H1 (cell line): ENCODE measurements at regions not wholly inside any gene's neighbourhood (a gene's known extent, or its start where the extent isn't known, plus 50 kb on each side); places are given as distances from the start of the nearest gene placed in this dataset.

Experiments used
- CTCF ChIA-PET: fragments of 300-600 bp; sonication (Branson Sonifier 250); formaldehyde crosslinking; loops from one replicate; lab custom pipeline; 2021; ENCODE audit not compliant: partially characterized antibody; lab: Charles Lee
- POLR2A ChIA-PET: fragments of 300-600 bp; sonication (Branson Sonifier 250); formaldehyde crosslinking; loops from one replicate; lab custom pipeline; 2021; ENCODE audit warnings: inconsistent platforms; ENCODE audit not compliant: partially characterized antibody; lab: Charles Lee
- DNase-seq, 2 experiments: peaks; one replicate each; pipeline versions ENCODE4 v3.0.0 to v3.0.0-alpha.2; 2010 to 2022; ENCODE audit warnings: low spot score in 2 of 2, low read depth in 1 of 2, mixed read lengths in 1 of 2
- FAIRE-seq: peaks from 2 replicates; lab custom pipeline; 2011; peaks lifted over from hg19 to GRCh38; lab: Jason Lieb, UNC
- H2AFZ ChIP-seq: 2 replicates; pipeline ENCODE4 v1.8.1; 2012; ENCODE audit warnings: low read length, inconsistent platforms
- H2AK5ac ChIP-seq: 2 replicates; pipeline ENCODE4 v1.6.1; 2013; ENCODE audit warnings: low read depth, low read length
- H2BK120ac ChIP-seq: replicated peaks from 2 replicates; pipeline ENCODE3; 2013; ENCODE audit warnings: low read depth, low read length, inconsistent platforms
- H2BK12ac ChIP-seq: 2 replicates; pipeline ENCODE4 v1.6.1; 2013; ENCODE audit warnings: low read depth, low read length
- H2BK15ac ChIP-seq: 2 replicates; pipeline ENCODE4 v1.6.1; 2013; ENCODE audit warnings: low read length
- H2BK20ac ChIP-seq: 2 replicates; pipeline ENCODE4 v1.6.1; 2013; ENCODE audit warnings: low read length
- H2BK5ac ChIP-seq: 2 replicates; pipeline ENCODE4 v1.6.1; 2013; ENCODE audit warnings: low read depth, low read length
- H3K14ac ChIP-seq: 2 replicates; pipeline ENCODE4 v1.6.1; 2013; ENCODE audit warnings: inconsistent platforms; ENCODE audit not compliant: insufficient read length
- H3K18ac ChIP-seq: 2 replicates; pipeline ENCODE4 v1.6.1; 2013; ENCODE audit warnings: low read length; ENCODE audit errors: extremely low read depth
- H3K23ac ChIP-seq: 2 replicates; pipeline ENCODE4 v1.6.1; 2013; ENCODE audit warnings: inconsistent platforms; ENCODE audit not compliant: insufficient read length
- H3K23me2 ChIP-seq: 2 replicates; pipeline ENCODE4 v1.6.1; 2013; ENCODE audit warnings: low read depth, low read length
- H3K27ac ChIP-seq: 2 replicates; pipeline ENCODE4 v1.6.1; 2011; ENCODE audit warnings: low read depth, low read length, inconsistent platforms
- H3K27me3 ChIP-seq, 4 experiments: replicated peaks in 1 of 4; 1 replicate in 1 of 4; 2 replicates in 3 of 4; pipeline versions ENCODE4 v1.6.1 to v1.8.1; 2011 to 2013; ENCODE audit warnings: low read length in 3 of 4, mild to moderate bottlenecking in 3 of 4, inconsistent platforms in 2 of 4, mixed read lengths in 2 of 4, moderate library complexity in 1 of 4; ENCODE audit not compliant: control insufficient read depth in 3 of 4, insufficient read depth in 3 of 4; ENCODE audit errors: extremely low read depth in 1 of 4
- H3K36me3 ChIP-seq, 4 experiments: 2 replicates each; pipeline versions ENCODE4 v1.6.1 to v1.8.1; 2011 to 2013; ENCODE audit warnings: mild to moderate bottlenecking in 4 of 4, low read length in 3 of 4, moderate library complexity in 2 of 4, control low read depth in 1 of 4, inconsistent platforms in 1 of 4; ENCODE audit not compliant: insufficient read depth in 4 of 4, control insufficient read depth in 2 of 4
- H3K4ac ChIP-seq: replicated peaks from 2 replicates; pipeline ENCODE3; 2013; ENCODE audit warnings: low read length, low read depth, mixed read lengths, inconsistent platforms; ENCODE audit not compliant: insufficient read length
- H3K4me1 ChIP-seq, 4 experiments: replicated peaks in 1 of 4; 1 replicate in 1 of 4; 2 replicates in 3 of 4; pipeline versions ENCODE4 v1.6.1 to v1.8.1; 2011 to 2013; ENCODE audit warnings: low read length in 3 of 4, inconsistent platforms in 2 of 4, mixed read lengths in 1 of 4; ENCODE audit not compliant: insufficient read depth in 4 of 4, control insufficient read depth in 3 of 4
- H3K4me2 ChIP-seq, 2 experiments: 2 replicates each; pipeline versions ENCODE4 v1.6.1 to v1.8.1; 2011 to 2013; ENCODE audit warnings: low read depth in 2 of 2, low read length in 2 of 2, control low read depth in 1 of 2, inconsistent platforms in 1 of 2, mild to moderate bottlenecking in 1 of 2; ENCODE audit not compliant: insufficient read depth in 1 of 2
- H3K4me3 ChIP-seq, 4 experiments: fragments of 200-600, 300-600 bp in 1 of 4; sonication (generic), shearing (Covaris generic), sonication (Bioruptor Twin) in 1 of 4; 2 replicates each; pipeline versions ENCODE4 v1.5.1 to v1.8.1; 2011 to 2016; ENCODE audit warnings: low read length in 4 of 4, low read depth in 3 of 4, control low read depth in 2 of 4, inconsistent platforms in 2 of 4, mild to moderate bottlenecking in 2 of 4, mixed read lengths in 1 of 4, moderate library complexity in 1 of 4; ENCODE audit not compliant: insufficient read depth in 2 of 4; ENCODE audit errors: extremely low read depth in 1 of 4
- H3K56ac ChIP-seq: replicated peaks from 2 replicates; pipeline ENCODE3; 2013; ENCODE audit warnings: low read depth, mild to moderate bottlenecking, mixed read lengths, low read length, inconsistent platforms; ENCODE audit not compliant: insufficient read length
- H3K79me1 ChIP-seq: 2 replicates; pipeline ENCODE4 v1.6.1; 2013; ENCODE audit warnings: low read depth, low read length, control low read depth
- H3K79me2 ChIP-seq, 2 experiments: 2 replicates each; pipeline versions ENCODE4 v1.6.1 to v1.8.1; 2012 to 2013; ENCODE audit warnings: low read length in 2 of 2, mild to moderate bottlenecking in 2 of 2, inconsistent platforms in 1 of 2; ENCODE audit not compliant: insufficient read depth in 2 of 2, control insufficient read depth in 1 of 2
- H3K9ac ChIP-seq, 4 experiments: replicated peaks in 1 of 4; 1 replicate in 1 of 4; 2 replicates in 3 of 4; pipeline versions ENCODE4 v1.6.1 to v1.8.1; 2011 to 2013; ENCODE audit warnings: low read depth in 3 of 4, low read length in 3 of 4, control low read depth in 2 of 4, mild to moderate bottlenecking in 2 of 4, moderate library complexity in 2 of 4, inconsistent platforms in 1 of 4; ENCODE audit errors: extremely low read depth in 1 of 4
- H3K9me3 ChIP-seq, 2 experiments: 2 replicates each; pipeline versions ENCODE4 v1.6.1 to v1.8.1; 2012 to 2013; ENCODE audit warnings: mild to moderate bottlenecking in 2 of 2, moderate library complexity in 2 of 2, control low read depth in 1 of 2, inconsistent platforms in 1 of 2, low read depth in 1 of 2, low read length in 1 of 2, mixed read lengths in 1 of 2; ENCODE audit not compliant: insufficient read depth in 2 of 2
- H4K20me1 ChIP-seq, 2 experiments: replicated peaks in 1 of 2; 2 replicates each; pipeline versions ENCODE3 to v1.8.1; 2011 to 2013; ENCODE audit warnings: inconsistent platforms in 2 of 2, low read length in 2 of 2, mild to moderate bottlenecking in 1 of 2; ENCODE audit not compliant: insufficient read depth in 2 of 2, control insufficient read depth in 1 of 2
- H4K5ac ChIP-seq: 2 replicates; pipeline ENCODE4 v1.6.1; 2013; ENCODE audit warnings: low read length, low read depth, mixed read lengths, inconsistent platforms; ENCODE audit not compliant: insufficient read length
- H4K8ac ChIP-seq: 2 replicates; pipeline ENCODE4 v1.8.0; 2013; ENCODE audit warnings: mild to moderate bottlenecking, moderate library complexity, low read length, inconsistent platforms; ENCODE audit not compliant: insufficient read depth; ENCODE audit errors: extremely low read depth
- H4K91ac ChIP-seq: replicated peaks from 2 replicates; pipeline ENCODE3; 2013; ENCODE audit warnings: low read length, mixed read lengths, inconsistent platforms; ENCODE audit not compliant: insufficient read length
- CEBPB ChIP-seq: IDR thresholded peaks from 2 replicates; pipeline ENCODE4 v1.6.1; 2012; ENCODE audit warnings: low read depth, low read length
- NRF1 ChIP-seq: IDR thresholded peaks from 2 replicates; pipeline ENCODE4 v1.6.1; 2011; ENCODE audit warnings: mild to moderate bottlenecking, low read depth, low read length, improper control_type of control experiment
- RAD21 ChIP-seq, 2 experiments: IDR thresholded peaks in 1 of 2; conservative IDR thresholded peaks in 1 of 2; 2 replicates each; pipeline ENCODE4 v1.6.1; 2011; ENCODE audit warnings: low read depth in 2 of 2, low read length in 2 of 2, improper control_type of control experiment in 1 of 2, inconsistent platforms in 1 of 2, mild to moderate bottlenecking in 1 of 2, moderate library complexity in 1 of 2
- WGBS, 2 experiments: shearing (Covaris generic) in 1 of 2; methylation state at CpG; one replicate each; pipeline versions ENCODE4 v1.1.6 to v1.1.7; 2013 to 2015; ENCODE audit warnings: low lambda C conversion rate in 2 of 2, mixed read lengths in 2 of 2, inconsistent platforms in 1 of 2, low coverage in 1 of 2, missing lambda C conversion rate in 1 of 2; ENCODE audit not compliant: insufficient replicate concordance in 2 of 2, insufficient coverage in 1 of 2, insufficient read length in 1 of 2; ENCODE audit errors: extremely low coverage in 1 of 2, missing lambda C conversion rate in 1 of 2; 5-methylcytosine and 5-hydroxymethylcytosine counted together

GRCh38 chr13:79966059-79966458 is 374.9 kb downstream of the SPRY2 start:
- no peak for DNase-seq
- no peak for FAIRE-seq
- no peak overlapping the region for H4K91ac ChIP-seq
- peaks cover 0 to 5% (median 0%) of the 10 kb centered on the region in 4 experiments; a peak in 2 of 7 replicates for H3K27me3 ChIP-seq
- H3K4me3 ChIP-seq = no peak overlapping the region
- no peak overlapping the region for H3K4ac ChIP-seq
- H3K4me1 ChIP-seq = peaks cover 0 to 9% (median 1%) of the 10 kb centered on the region in 4 experiments; a peak in 3 of 7 replicates
- H3K56ac ChIP-seq = no peak overlapping the region
- H2AK5ac ChIP-seq = no peak overlapping the region
- H3K9ac ChIP-seq = no peak overlapping the region
- H4K5ac ChIP-seq = no peak overlapping the region
- TF ChIP-seq NRF1 (no peak), RAD21 (IDR thresholded peaks at IDR 0.05 in 1 of 2, conservative IDR thresholded peaks at IDR 0.05 in 1 of 2; ENCODE audit: low read depth in 2 of 2, low read length in 2 of 2) (no peak), CEBPB (peak; percentile 91)
- no peak overlapping the region for H2AFZ ChIP-seq
- no peaks in the 10 kb centered on the region for H3K36me3 ChIP-seq
- H4K20me1 ChIP-seq = no peaks in the 10 kb centered on the region
- H3K27ac ChIP-seq = no peak overlapping the region
- no peak overlapping the region for H4K8ac ChIP-seq
- ChIA-PET CTCF (no interaction called here), POLR2A (interaction anchor here (0.9 to 1.0 kb wide), 2 partner anchors 374 to 375 kb away, joined by 3 read pairs; partner anchors contain the start of gene SPRY2)
- no peaks in the 10 kb centered on the region for H3K23me2 ChIP-seq
- H2BK5ac ChIP-seq = no peak overlapping the region
- no peak overlapping the region for H3K23ac ChIP-seq
- no peak overlapping the region for H2BK12ac ChIP-seq
- no peaks in the 10 kb centered on the region for H3K79me2 ChIP-seq
- H3K14ac ChIP-seq = no peak overlapping the region
- no peak overlapping the region for H2BK120ac ChIP-seq
- WGBS, 2 experiments = 90% methylated on average over 3 of the region's 3 CpGs; no CpG with 5 or more reads in 1 of the 2 experiments
- H2BK20ac ChIP-seq = no peak overlapping the region
- no peaks in the 10 kb centered on the region; a peak in 1 of 4 replicates for H3K9me3 ChIP-seq
- H3K18ac ChIP-seq = no peak overlapping the region
- H3K79me1 ChIP-seq = no peaks in the 10 kb centered on the region
- no peak overlapping the region for H2BK15ac ChIP-seq
- H3K4me2 ChIP-seq = peak overlapping the region in 1 of 2 experiments; percentile 15; a peak in 1 of 4 replicates
